ENCODE measurements at regions not wholly inside any gene's neighbourhood (a gene's known extent, or its start where the extent isn't known, plus 50 kb on each side); places are given as distances from the start of the nearest gene placed in this dataset.
A peak's percentile ranks its signal among the peaks of the same experiment; 100 is the strongest.
"Not testable (repeated sequence)": the region's sequence is repeated elsewhere in the genome, so short reads cannot be mapped to it uniquely, and the experiment has no call there.

DNA sequence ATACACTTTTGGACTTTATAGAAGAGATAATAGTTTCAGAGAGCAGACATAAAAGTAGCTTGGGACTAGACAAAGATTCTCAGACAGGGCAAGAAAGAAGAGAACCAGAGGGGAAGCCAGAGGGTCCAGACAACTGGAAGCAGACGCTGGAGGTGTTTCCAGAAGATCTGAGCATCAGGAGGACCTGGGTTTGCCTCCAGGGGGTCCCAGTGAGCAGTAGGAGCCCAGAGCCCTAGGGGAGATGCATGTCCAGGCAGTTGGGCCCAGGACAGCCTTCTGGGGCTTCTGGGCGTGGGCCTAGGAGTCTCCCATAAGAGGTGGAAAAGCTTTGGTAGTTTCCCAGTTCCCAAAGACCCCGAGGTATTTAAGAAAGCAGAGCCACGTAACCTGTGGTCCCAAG lies 251.2 kb upstream of the ID2 start:
- no peak for DNase-seq

- DNase-seq: no peak
These were observed 250.3 kb upstream of the ID2 start for GRCh38 chr2:8431446-8432125.

GRCh38 chr2:8432706-8433336 lies 249.0 kb upstream of the ID2 start:
- DNase-seq: no peak

DNA sequence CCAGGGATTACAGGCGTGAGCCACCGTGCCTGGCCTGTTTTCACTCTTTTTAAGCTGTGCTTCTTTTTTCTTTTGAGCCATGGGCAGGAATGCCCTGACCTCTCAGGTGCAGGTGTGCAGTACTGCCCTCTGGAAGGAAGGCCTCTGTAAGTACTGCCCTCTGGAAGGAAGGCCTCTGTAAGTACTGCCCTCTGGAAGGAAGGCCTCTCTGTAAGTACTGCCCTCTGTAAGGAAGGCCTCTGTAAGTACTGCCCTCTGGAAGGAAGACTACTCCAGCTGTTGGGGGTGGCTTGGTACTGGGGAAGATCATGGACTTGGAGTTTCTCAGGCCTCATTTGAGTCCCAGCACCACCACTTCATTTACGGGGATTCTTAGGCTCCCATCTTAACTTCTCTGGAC lies 248.5 kb upstream of the ID2 start:
- no peak for DNase-seq

DNA sequence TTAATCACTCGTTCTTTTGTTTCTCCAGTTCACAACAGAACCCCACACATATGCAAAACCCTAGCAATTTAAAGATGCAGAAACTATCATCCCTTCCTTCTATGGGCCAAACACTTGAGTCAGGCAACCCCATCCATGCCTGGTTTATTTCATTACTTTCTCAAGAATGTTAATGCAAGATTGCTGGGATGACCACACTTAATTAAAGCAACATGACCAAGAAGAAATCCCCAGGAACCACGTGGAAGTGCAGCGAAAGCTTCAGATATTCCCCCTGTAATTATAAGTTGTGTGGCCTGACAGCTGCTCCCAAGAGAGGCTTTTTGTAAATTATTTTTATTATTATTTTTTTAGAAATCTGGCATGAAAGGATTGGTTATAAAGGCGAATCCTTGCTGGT lies 246.2 kb upstream of the ID2 start:
- DNase-seq: no peak

DNA sequence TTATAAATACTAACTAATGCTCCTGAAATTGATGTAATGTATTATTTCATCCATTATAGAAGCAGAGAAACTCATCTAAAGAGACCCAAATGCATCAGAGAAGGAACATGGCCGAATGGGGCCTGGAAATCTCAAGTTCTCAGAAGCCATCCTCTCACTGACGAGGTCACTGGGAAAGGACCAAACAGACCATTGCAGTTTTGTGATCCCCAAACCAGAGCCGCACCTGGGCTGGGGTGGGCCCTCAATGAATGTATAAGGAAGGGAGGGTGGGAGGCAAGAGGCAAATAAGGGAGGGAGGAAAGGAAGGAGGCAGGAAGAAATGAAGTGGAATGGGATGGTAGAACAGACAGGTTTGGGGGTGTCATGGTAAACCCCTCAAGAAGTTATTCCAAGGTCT lies 245.3 kb upstream of the ID2 start:
- no peak for DNase-seq

DNA sequence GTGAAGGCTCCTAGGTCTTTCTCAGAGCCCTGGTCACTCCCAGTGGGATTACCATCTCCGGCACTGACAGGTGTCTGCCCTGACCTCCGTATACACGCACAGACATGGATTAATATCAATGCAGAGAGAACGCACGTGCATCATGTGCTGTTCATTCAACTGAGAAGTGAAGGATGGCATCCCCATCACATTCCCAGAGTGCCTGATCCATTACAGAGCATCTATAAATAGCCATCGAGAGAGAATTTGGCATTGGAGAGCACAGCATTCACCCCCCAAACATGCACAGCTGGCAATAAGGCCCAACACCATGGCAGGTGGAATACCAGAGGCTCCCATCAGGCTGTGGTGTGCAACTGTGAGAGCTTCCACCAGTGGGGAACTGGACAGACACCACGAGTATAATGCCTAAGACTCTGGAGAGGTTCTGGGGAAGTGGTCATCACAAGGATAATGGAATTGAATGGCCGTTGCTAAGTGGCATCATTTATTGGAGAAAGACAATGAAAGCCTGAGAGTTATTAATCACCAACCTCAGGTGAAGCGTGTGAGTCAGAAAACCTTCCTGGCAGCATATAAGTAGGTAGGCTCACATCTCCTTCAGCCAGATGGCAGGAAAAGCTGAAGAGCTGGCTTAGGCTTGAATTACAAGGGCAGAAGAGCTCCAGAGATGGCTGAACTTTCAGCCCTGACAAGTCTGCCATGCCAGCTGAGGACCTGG lies 244.5 kb upstream of the ID2 start:
- DNase-seq: no peak

GRCh38 chr2:8437949-8438400 lies 243.9 kb upstream of the ID2 start:
- no peak for DNase-seq

DNA sequence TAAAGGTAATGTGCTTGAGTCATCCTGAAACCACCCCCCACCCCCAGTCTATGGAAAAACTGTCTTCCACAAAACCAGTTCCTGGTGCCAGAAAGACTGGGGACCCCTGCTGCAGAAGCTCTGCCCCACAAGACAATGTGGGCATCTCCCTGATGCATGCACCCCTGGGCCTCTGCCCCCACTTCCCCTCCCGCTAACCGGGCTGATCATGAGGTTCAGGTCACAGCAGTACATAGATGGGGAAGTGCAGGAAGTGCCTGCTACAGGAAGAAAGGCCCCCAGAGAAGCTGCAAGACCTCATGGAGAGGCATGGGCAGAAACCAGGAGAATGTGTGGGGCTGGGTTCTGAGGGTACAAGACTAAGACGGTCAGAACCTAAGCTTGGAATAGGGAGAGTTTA lies 243.4 kb upstream of the ID2 start:
- peak; percentile 36 for DNase-seq

GRCh38 chr2:8438996-8439395 lies 242.9 kb upstream of the ID2 start:
- DNase-seq: no peak

DNA sequence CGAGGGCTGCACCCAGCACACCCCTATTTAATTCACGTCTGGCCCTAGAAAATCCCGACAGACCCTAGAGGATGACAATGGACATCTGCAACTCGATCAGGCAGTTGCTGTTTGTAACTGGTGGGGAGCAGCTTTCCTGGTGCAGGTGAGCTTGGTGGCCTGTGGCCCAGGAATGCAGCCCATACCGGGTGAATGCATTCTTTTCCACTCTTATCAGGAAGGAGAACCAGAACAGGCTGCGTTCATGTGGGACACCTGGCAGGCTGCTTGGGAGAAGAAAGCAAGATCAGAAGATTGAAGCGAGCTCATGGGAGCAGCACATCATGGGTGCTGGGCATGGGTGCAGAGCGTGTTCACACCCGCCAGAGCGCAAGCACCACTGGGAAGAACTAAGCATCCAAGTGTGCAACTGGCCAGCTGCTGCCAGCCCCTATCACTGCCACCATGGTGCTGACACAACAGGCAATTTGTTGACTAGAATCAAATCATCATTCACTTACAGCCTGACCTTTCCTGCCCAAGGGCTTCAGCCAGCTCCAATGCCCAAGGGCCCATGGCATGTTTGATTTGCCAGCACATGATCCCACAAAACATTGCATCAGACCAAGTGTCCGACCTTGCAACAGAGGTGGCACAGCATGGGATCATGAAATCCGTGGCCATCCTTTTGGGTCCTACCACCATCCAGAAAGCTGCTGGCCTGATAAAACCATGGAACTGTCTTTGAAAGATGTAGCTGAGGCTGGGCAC lies 241.7 kb upstream of the ID2 start:
- DNase-seq: no peak

DNA sequence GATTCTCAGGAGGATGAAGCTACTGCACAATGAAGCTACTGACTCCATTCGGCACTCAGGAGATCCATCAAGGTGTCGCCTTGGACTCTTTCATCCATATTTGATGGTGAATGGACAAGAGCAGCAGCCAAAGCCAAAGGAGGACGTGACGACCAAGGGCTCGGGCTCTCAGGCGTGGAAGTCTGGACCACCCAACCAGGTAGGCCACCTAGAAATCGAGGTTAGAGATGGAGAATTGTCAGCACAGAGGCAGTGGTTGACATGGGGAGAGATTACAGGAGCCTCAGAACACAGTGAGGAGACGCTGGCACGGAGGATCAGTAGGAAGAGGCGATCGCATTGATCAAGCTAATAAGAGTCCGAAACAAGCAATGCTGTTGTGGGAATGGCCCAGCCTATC lies 240.5 kb upstream of the ID2 start:
- no peak for DNase-seq

DNA sequence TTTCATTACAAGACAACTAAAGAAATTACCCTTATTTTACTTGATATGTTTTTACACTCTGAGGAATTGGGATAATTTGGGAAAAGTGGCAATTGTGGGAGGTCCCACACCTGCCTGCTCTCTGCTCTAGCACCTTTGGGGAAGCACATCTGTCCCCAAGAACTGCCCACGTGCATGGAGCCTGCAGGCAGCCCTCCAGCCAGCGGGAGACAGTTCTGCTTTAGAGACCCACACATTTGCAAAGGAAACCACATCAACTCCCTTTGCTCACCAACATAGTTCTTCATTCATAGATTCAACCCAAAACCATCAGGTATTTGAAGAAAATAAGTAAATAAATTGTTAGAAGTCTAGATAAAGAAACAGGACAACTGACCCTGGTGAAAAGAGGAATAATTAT lies 239.9 kb upstream of the ID2 start:
- DNase-seq: no peak

- DNase-seq: no peak
These were observed 238.9 kb upstream of the ID2 start for GRCh38 chr2:8442833-8443486.

DNA sequence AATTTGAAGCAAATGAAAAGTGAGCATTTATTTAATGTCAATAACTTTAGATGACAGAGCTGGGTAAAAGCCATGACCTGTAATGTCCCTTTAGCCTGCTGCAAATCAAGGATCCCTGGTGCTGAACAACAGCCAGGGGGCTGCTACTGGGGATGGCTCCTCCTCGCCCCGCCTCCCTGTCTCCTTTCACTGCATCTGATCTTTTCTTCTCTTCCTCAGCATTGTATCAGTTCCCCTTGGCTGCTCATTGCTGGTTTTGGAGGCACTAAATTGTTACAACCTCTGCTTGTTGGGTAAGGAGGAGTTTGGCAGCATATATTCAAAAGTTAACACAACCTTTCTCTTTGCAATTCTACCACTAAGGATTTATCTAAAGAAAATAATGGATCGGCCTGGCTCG lies 236.3 kb upstream of the ID2 start:
- DNase-seq: no peak

- DNase-seq: not testable (repeated sequence)
These were observed 235.1 kb upstream of the ID2 start for GRCh38 chr2:8446751-8447150.

DNA sequence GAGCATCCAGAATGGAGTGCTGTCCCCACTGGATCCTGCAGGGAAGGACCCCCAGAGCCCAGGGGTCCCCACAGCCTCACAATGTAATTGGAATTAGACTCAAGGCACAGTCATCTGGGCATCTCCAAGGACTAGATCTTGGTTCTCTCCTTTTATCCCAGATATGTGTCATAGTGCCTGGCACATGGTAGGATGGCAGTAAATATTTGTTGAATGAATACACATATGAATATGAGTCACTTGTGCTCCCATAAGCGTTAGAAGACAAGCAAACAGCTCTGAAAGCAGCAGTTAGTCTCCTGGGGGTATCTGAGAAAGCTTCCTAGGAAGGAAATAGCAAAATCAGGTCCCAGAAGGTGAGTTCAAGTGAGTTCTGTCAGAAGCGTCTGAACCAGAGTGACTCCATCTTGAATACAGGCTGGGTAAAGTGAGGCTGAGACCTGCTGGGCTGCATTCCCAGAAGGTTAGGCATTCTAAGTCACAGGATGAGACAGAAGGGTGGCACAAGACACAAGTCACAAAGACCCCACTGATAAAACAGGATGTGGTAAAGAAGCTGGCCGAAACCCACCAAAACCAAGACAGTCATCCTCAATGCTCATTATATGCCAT lies 234.1 kb upstream of the ID2 start:
- DNase-seq: no peak

GRCh38 chr2:8448824-8449556 lies 232.9 kb upstream of the ID2 start:
- no peak for DNase-seq

- DNase-seq: no peak
These were observed 230.6 kb upstream of the ID2 start for GRCh38 chr2:8451273-8451672.

DNA sequence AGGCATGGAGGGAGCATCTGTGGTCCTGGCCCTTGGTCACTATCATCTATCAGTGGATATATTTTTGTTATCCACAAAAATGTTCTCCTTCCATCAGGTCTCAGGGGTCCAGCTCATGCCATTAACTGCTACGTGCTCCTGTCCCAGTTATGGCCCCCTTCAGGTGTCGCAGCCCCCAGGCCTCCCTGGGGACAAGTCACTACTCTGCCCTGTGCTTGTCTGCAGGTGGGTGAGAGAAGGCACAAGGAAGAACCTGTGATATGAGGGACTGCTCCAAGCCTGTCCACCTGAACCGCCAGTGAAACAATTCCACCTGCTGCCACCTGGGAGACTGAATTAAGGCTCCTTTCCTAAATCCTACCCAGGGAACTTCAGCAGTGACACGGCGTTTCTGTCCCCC lies 229.6 kb upstream of the ID2 start:
- no peak for DNase-seq

DNA sequence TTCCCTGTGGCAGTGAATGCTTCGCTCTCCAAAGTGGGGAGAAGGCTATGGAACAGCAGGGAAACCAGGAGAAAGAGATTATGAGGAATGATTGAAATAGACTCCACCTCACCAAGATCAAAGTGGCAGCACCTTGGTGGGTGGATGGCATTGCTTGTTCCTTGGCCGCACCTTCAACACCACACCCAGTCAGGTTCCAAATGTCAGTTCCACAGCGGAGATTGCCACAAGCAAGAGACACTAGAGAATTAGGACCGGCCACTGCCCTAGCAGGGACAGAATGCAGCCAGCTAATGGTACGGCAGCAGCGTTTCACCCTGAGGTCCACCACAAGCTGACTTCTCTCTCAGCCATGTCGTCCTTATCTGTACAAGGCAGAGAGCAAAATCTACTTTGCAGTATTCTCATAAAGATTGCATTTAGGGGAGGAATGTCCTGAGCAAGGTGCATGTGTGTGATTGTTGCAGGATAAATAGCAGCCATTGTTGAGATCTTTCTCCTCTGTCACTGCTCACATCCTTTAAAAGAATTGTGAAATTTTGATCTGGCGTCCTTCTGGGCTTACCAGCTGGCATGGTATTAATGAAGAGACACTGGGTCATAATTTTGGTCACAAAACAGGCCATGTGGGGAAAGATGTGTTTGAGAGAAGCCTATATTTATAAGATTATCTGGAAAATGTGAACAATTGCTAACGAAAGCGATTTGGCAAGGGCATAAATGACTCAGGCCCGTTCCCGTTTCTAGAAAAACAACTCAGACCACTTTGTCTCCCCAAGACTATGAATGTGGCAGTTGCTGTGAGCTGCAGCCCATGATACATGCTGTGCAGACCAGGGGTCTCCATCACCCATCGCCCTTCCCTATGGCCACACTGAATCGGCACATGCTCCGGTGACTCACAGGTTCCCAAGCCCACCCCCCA lies 228.6 kb upstream of the ID2 start:
- no peak for DNase-seq
